ENCODE measurements at regions not wholly inside any gene's neighbourhood (a gene's known extent, or its start where the extent isn't known, plus 50 kb on each side); places are given as distances from the start of the nearest gene placed in this dataset.

- no peak for TF ChIP-seq CTCF (IDR thresholded peaks at IDR 0.05)
- TF ChIP-seq POLR2A (IDR thresholded peaks at IDR 0.05) = no peak
- no peak for TF ChIP-seq POLR2AphosphoS5 (IDR thresholded peaks at IDR 0.05)
These were observed 1101.9 kb downstream of the PCDH9 start for GRCh38 chr13:66128201-66128600.

Measured in prostate gland (tissue), 2 donors.